Uterus (tissue), 3 donors: ENCODE measurements at regions not wholly inside any gene's neighbourhood (a gene's known extent, or its start where the extent isn't known, plus 50 kb on each side); places are given as distances from the start of the nearest gene placed in this dataset.

Experiments used
- DNase-seq, 2 donors: peaks; one replicate each; pipeline ENCODE4 v3.0.0-alpha.2; 2019 to 2020
- H3K27ac ChIP-seq, 2 donors: fragments of 200-600 bp; sonication (generic); 1 replicate in 1 of 2; 2 replicates in 1 of 2; pipeline ENCODE4 v1.5.1; 2016 to 2018
- H3K27me3 ChIP-seq, 2 donors: fragments of 200-600 bp; sonication (generic); one replicate each; pipeline ENCODE4 v1.5.1; 2018 to 2019; ENCODE audit warnings: control low read depth in 1 of 2
- H3K36me3 ChIP-seq, 2 donors: fragments of 200-600 bp; sonication (generic); one replicate each; pipeline ENCODE4 v1.5.1; 2019; ENCODE audit warnings: control low read depth in 1 of 2
- H3K4me1 ChIP-seq, 2 donors: fragments of 200-600 bp; sonication (generic); one replicate each; pipeline ENCODE4 v1.5.1; 2018 to 2019; ENCODE audit warnings: control low read depth in 1 of 2
- H3K4me3 ChIP-seq, 2 donors: fragments of 200-600 bp; sonication (generic); 1 replicate in 1 of 2; 2 replicates in 1 of 2; pipeline ENCODE4 v1.5.1; 2018 to 2019; ENCODE audit warnings: mild to moderate bottlenecking in 1 of 2
- H3K9me3 ChIP-seq, 2 donors: fragments of 200-600 bp; sonication (generic); one replicate each; pipeline ENCODE4 v1.5.1; 2019; ENCODE audit warnings: control low read depth in 1 of 2
- CTCF ChIP-seq, 4 experiments: fragments of 200-600 bp in 2 of 4; fragments of 450-650 bp in 2 of 4; sonication (generic) in 2 of 4; IDR thresholded peaks; one replicate each; pipeline ENCODE4 v1.5.1; 2016 to 2019; ENCODE audit warnings: antibody characterized with exemption in 4 of 4, mild to moderate bottlenecking in 2 of 4, moderate library complexity in 1 of 4
- POLR2A ChIP-seq, 2 donors: fragments of 450-650 bp; IDR thresholded peaks; one replicate each; pipeline ENCODE4 v1.6.1; 2016; ENCODE audit warnings: antibody characterized with exemption in 2 of 2, mild to moderate bottlenecking in 1 of 2, moderate library complexity in 1 of 2
- intact Hi-C: fragments of 100-400 bp; cut with DNase I; formaldehyde crosslinking; loops from one replicate; pipeline ENCODE4 v1.15.1; 2023; ENCODE audit warnings: low total_unique reads
- donor health status: DM: yes; HTN: yes; CAD: no.

- peak overlapping the region; percentile 99 for H3K27ac ChIP-seq
- no peaks in the 10 kb centered on the region for H3K27me3 ChIP-seq
- intact Hi-C loops: loop anchor here (5.0 to 10.0 kb wide), 2 partner anchors 51 to 237 kb away; partner anchors contain the start of gene IER5L
- no peaks in the 10 kb centered on the region for H3K36me3 ChIP-seq
- no peak overlapping the region for H3K4me3 ChIP-seq
- peaks cover 5 to 16% of the 10 kb centered on the region in 2 donors for H3K4me1 ChIP-seq
- DNase-seq: no peak
- H3K9me3 ChIP-seq: no peaks in the 10 kb centered on the region
- TF ChIP-seq CTCF (IDR thresholded peaks at IDR 0.05) (no peak), POLR2A (IDR thresholded peaks at IDR 0.05) (no peak)
Observed at GRCh38 chr9:129411501-129412175, 209.3 kb downstream of the C9orf50 start.

GRCh38 chr9:129410226-129410625 is 210.7 kb downstream of the C9orf50 start:
- H3K4me1 ChIP-seq: peaks cover 5 to 20% of the 10 kb centered on the region in 2 donors
- no peak for DNase-seq
- no peaks in the 10 kb centered on the region for H3K9me3 ChIP-seq
- no peak overlapping the region for H3K27ac ChIP-seq
- TF ChIP-seq CTCF (IDR thresholded peaks at IDR 0.05) (no peak), POLR2A (IDR thresholded peaks at IDR 0.05) (no peak)
- intact Hi-C loops: loop anchor here (5.0 to 10.0 kb wide), 2 partner anchors 52 to 235 kb away; partner anchors contain the start of gene IER5L
- no peak overlapping the region for H3K4me3 ChIP-seq
- no peaks in the 10 kb centered on the region for H3K36me3 ChIP-seq
- no peaks in the 10 kb centered on the region for H3K27me3 ChIP-seq

- Histone ChIP-seq H3K9me3 (no peaks in the 10 kb centered on the region), H3K27ac (peak overlapping the region in 1 of 2 donors; percentile 57), H3K27me3 (no peaks in the 10 kb centered on the region), H3K4me1 (peaks cover 8 to 22% of the 10 kb centered on the region in 2 donors), H3K36me3 (no peaks in the 10 kb centered on the region), H3K4me3 (no peak overlapping the region)
- TF ChIP-seq POLR2A (IDR thresholded peaks at IDR 0.05) (no peak), CTCF (IDR thresholded peaks at IDR 0.05) (no peak)
- intact Hi-C loops: no loop called here
- DNase-seq: no peak
Observed at GRCh38 chr9:129408535-129409215, 212.2 kb downstream of the C9orf50 start.

- H3K27me3 ChIP-seq: no peaks in the 10 kb centered on the region
- H3K4me3 ChIP-seq: no peak overlapping the region
- H3K4me1 ChIP-seq: peaks cover 8 to 28% of the 10 kb centered on the region in 2 donors
- DNase-seq: no peak
- TF ChIP-seq CTCF (IDR thresholded peaks at IDR 0.05) (no peak), POLR2A (IDR thresholded peaks at IDR 0.05) (no peak)
- no peaks in the 10 kb centered on the region for H3K9me3 ChIP-seq
- H3K27ac ChIP-seq: peak overlapping the region in 1 of 2 donors; percentile 57
- intact Hi-C loops: no loop called here
- no peaks in the 10 kb centered on the region for H3K36me3 ChIP-seq
Observed at GRCh38 chr9:129407905-129408452, 212.9 kb downstream of the C9orf50 start.
